ENCODE measurements at regions not wholly inside any gene's neighbourhood (a gene's known extent, or its start where the extent isn't known, plus 50 kb on each side); places are given as distances from the start of the nearest gene placed in this dataset.
"Not testable (repeated sequence)": the region's sequence is repeated elsewhere in the genome, so short reads cannot be mapped to it uniquely, and the experiment has no call there.

DNA sequence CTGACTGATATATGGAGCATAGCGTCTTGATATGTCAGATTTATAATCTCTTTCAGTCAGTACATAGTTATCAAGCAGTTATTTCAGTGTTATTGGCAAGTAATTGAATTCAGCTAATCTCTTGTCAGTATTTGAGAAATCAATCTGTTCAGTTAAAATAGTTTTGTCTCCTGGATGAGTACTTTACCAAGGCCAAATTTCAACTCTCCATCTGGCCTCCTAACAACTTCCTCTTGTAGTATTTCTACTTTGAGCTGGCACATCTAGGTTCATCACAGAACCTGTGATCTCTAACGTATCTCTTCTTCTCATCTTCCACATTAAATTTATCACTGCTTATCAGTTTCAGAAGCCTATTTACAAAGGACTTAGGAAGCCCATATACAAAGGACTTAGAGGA is 690.5 kb downstream of the C12orf50 start:
- H3K4me1 ChIP-seq (ENCODE audit: control insufficient read depth in 1 of 2, insufficient read depth in 1 of 2, low read depth in 1 of 2, low read length in 1 of 2): no peaks in the 10 kb centered on the region
- H3K36me3 ChIP-seq: no peaks in the 10 kb centered on the region
- no peak for TF ChIP-seq CTCF (IDR thresholded peaks at IDR 0.05)
- H3K27me3 ChIP-seq: no peaks in the 10 kb centered on the region
- no peaks in the 10 kb centered on the region for H3K9me3 ChIP-seq
- H3K27ac ChIP-seq: no peak overlapping the region
- H3K4me3 ChIP-seq (ENCODE audit: low read depth in 1 of 2, low read length in 1 of 2): no peak overlapping the region

GRCh38 chr12:87336814-87337336 is 692.3 kb downstream of the C12orf50 start:
- Histone ChIP-seq H3K27me3 (no peaks in the 10 kb centered on the region), H3K9me3 (no peaks in the 10 kb centered on the region), H3K4me3 (ENCODE audit: low read depth in 1 of 2, low read length in 1 of 2) (no peak overlapping the region), H3K27ac (no peak overlapping the region), H3K36me3 (no peaks in the 10 kb centered on the region), H3K4me1 (ENCODE audit: control insufficient read depth in 1 of 2, insufficient read depth in 1 of 2, low read depth in 1 of 2, low read length in 1 of 2) (no peaks in the 10 kb centered on the region)
- no peak for TF ChIP-seq CTCF (IDR thresholded peaks at IDR 0.05)

DNA sequence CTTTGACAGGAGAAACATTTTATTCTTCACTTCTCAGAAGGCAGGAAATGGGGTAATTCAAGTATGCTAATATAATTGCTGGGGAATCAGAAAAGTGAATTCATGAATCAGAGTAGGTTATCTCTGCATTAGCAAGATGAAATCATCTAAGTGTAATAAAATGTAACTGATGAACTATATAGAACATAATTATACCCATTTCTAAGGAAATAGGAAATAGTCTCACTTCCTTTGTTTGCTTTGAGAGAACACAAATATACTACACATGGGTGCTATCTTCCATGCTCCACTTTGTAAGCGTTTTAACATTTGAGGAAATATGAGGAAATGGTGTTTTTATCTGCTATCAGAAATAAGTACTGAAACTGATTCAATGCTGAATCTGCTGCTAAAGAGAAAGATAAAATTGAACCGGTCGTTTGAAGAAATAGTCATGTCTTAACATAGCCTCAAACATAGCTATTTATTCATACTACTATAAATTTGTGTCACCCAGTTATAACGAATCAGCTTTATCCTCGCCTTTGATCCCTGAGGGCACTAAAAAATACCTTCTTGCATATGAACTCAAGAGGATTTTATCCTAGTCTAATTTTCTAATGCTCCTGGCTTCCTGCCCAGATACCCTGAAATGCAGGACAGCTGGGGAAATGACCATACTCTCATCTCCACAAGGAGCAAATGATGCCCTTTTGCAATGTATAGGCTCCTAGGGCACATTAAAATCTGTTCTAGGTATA is 696.0 kb downstream of the C12orf50 start:
- Histone ChIP-seq H3K27ac (no peak overlapping the region), H3K9me3 (no peaks in the 10 kb centered on the region), H3K27me3 (no peaks in the 10 kb centered on the region), H3K4me1 (ENCODE audit: control insufficient read depth in 1 of 2, insufficient read depth in 1 of 2, low read depth in 1 of 2, low read length in 1 of 2) (no peaks in the 10 kb centered on the region), H3K36me3 (no peaks in the 10 kb centered on the region), H3K4me3 (ENCODE audit: low read depth in 1 of 2, low read length in 1 of 2) (no peak overlapping the region)
- TF ChIP-seq CTCF (IDR thresholded peaks at IDR 0.05): no peak

DNA sequence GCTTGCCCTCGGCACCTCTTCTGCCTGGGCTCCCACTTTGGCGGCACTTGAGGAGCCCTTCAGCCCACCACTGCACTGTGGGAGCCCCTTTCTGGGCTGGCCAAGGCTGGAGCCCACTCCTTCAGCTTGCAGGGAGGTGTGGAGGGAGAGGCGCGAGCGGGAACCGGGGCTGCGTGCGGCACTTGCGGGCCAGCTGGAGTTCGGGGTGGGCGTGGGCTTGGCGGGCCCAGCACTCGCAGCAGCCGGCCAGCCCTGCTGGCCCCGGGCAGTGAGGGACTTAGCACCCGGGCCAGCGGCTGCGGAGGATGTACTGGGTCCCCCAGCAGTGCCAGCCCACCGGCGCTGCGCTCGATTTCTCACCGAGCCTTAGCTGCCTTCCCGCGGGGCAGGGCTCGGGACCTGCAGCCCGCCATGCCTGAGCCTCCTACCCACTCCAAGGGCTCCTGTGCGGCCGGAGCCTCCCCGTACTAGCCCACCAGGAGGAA is 699.1 kb downstream of the C12orf50 start:
- not testable (repeated sequence) for H3K4me1 ChIP-seq (ENCODE audit: control insufficient read depth in 1 of 2, insufficient read depth in 1 of 2, low read depth in 1 of 2, low read length in 1 of 2); H3K4me3 ChIP-seq (ENCODE audit: low read depth in 1 of 2, low read length in 1 of 2); H3K9me3 ChIP-seq; H3K27ac ChIP-seq; H3K36me3 ChIP-seq; H3K27me3 ChIP-seq

GRCh38 chr12:87329076-87329863 is 699.9 kb downstream of the C12orf50 start:
- H3K4me3 ChIP-seq (ENCODE audit: low read depth in 1 of 2, low read length in 1 of 2): no peak overlapping the region
- no peaks in the 10 kb centered on the region for H3K27me3 ChIP-seq
- no peaks in the 10 kb centered on the region for H3K9me3 ChIP-seq
- no peaks in the 10 kb centered on the region for H3K4me1 ChIP-seq (ENCODE audit: control insufficient read depth in 1 of 2, insufficient read depth in 1 of 2, low read depth in 1 of 2, low read length in 1 of 2)
- no peak for TF ChIP-seq CTCF (IDR thresholded peaks at IDR 0.05)
- H3K36me3 ChIP-seq: no peaks in the 10 kb centered on the region
- H3K27ac ChIP-seq: no peak overlapping the region

GRCh38 chr12:87323369-87323768 is 705.8 kb downstream of the C12orf50 start:
- no peaks in the 10 kb centered on the region for H3K9me3 ChIP-seq
- no peak overlapping the region for H3K4me3 ChIP-seq (ENCODE audit: low read depth in 1 of 2, low read length in 1 of 2)

More at GRCh38 chr12:87323369-87323768, 705.8 kb downstream of the C12orf50 start:
- no peak for TF ChIP-seq CTCF (IDR thresholded peaks at IDR 0.05)
- H3K27me3 ChIP-seq: no peaks in the 10 kb centered on the region
- no peak overlapping the region for H3K27ac ChIP-seq
- H3K4me1 ChIP-seq (ENCODE audit: control insufficient read depth in 1 of 2, insufficient read depth in 1 of 2, low read depth in 1 of 2, low read length in 1 of 2): no peaks in the 10 kb centered on the region
- no peaks in the 10 kb centered on the region for H3K36me3 ChIP-seq
